ENCODE measurements at regions not wholly inside any gene's neighbourhood (a gene's known extent, or its start where the extent isn't known, plus 50 kb on each side); places are given as distances from the start of the nearest gene placed in this dataset.

DNA sequence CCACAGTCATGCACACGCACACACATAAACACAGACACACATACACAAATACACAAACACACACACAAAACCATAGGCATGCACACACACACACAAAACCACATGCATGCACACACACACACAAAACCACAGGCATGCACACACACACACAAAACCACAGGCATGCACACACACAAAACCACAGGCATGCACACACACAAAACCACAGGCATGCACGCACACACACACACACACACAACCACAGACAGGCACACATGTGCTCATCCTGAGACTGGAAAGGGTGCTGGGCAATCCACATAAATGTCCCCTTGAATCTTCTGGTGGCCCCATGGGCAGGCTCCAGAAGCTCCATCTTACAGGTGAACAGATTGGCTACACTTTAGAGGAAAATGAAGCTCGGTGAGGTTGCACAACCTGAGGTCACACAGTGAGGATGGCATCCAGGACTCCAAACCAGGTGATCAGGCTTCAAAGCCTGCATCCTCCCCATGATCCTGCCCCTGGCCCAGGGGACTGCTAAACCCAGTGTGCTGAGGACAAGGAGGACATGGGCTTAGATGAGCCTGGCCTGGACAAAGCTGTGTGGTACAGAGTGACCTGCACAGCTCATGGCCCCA, 144.8 kb downstream of the GADD45G start:
- no peak for DNase-seq

DNA sequence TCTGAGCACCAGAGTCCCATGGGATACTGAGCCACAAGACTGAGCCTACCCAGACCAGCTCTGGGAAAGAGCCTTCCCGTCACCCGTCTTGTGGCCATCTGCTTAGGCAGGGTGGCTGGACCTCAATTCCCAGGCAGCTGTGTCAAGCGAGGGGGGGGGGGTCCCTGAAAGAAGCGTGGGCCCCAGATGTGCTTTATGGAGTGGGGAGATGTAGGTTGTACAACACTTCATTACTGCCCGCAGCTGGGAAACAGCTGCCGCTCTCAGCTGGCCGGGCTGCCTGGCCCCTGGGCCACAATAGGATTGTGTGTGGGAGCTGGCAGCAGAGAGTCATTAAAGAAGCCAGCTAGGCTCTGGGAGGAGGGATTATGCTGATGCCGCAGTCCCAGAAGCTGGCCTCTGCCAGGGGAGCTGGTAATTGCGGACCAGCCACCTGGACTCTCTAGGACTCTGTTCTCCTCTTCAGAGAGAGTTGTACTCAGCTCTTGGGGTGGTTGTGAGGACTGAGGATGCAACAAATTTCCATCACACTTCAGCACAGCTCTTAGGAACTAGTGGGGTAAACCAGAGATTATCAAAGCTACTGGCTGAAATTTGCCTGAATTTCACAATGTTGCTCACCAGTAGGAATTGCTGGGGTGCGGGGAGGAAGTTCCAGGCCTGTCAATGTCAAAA, 145.4 kb downstream of the GADD45G start:
- no peak for DNase-seq

DNA sequence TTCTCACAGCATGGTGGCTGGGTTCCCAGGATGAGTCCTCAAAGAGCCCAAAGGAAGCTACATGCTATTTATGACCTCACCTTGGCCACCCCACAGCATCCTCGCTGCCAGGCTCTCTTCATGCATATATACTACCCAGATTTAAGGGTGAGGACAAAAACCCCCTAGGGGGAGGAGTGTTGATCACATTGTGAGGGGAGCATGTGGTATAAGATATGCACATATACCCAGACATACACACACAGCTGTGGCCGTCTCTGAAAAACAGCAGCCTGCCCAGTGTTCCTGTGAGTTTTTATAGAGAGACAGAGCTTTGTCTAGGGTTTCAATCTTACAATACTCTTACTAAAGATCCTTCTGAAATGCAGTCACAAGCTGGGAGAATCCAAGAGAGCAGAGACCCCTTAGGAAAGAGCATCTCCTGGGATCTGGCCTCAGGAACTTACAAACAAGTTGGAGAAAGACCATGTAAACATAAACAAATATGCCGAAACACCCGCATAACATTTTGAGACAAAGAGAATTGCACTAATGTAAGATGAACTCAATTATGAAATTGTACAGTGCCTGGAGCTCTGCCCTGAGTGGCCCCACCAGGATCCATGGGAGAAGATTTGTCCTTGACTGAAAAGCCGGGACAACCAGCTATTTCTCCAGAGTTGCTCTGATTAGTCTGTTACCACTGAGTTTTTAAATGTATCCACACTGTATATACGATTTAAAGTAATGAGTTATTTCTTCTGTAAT, 146.4 kb downstream of the GADD45G start:
- no peak for DNase-seq

GRCh38 chr9:89752154-89752553, 147.3 kb downstream of the GADD45G start:
- no peak for DNase-seq

DNA sequence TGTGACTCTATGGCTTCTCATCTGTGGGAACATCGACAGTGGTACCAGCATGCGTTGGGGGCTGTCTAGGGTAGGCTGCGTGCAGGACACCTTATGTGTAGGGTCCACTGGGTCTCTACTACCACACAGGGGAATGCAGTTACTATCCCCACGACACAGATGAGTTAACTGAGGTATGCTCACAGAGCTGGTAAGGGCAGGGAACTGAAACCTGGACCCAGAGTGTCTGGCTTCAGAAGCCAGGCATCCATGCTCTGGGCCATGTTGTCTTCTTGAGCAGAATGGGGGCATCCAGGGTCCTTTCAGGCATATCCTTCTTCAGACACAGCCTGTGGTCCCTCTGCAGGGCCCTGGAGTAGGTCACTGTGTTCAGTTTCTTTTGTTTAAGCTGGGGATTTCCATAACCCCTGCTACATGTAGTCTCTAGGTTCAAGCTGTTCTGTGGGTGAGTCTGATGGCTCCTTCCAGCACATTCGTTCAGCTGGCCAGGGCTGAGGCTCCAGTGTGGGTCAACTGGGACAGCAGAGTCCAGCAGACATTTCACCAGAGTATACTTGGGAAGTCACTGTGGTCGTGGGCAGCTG, 148.8 kb downstream of the GADD45G start:
- no peak for DNase-seq

DNA sequence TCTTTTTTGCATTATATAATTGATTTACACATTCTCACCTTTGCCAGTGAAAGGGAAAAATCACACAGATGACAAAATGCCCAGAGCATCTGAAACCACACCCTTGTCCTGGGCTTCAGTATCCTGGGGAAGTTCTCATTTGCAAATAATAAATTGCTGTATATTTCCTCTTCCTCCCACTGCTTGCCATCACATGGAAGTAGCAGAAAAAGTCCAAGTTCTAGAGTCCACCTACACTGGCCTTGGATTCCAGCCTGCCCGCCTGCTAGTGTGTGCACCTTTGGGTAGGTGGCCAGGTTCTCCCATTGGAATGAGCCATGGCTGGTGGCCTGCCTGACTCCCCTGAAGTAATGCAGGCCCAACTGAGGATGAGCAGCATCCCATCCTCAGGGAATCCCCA, 149.4 kb downstream of the GADD45G start:
- no peak for DNase-seq

DNA sequence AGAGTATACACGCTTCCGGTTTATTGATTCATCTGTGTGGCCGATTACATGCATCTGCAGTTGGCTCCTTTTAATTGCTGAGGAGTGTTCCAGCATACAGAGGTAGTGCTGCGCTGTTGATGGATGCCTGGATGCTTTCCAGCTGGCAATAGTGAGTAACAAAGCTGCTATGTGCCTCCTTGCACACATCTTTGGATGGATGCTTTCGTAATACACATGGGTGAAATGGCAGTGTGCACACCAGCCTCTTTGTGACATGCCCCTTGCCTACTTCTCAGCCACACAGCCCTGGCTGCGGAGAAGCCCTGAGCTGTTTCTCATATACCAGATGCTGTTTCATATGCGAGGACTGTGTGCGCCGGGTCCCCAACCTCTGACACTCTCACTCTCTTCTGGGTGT, 151.0 kb downstream of the GADD45G start:
- DNase-seq = no peak

DNA sequence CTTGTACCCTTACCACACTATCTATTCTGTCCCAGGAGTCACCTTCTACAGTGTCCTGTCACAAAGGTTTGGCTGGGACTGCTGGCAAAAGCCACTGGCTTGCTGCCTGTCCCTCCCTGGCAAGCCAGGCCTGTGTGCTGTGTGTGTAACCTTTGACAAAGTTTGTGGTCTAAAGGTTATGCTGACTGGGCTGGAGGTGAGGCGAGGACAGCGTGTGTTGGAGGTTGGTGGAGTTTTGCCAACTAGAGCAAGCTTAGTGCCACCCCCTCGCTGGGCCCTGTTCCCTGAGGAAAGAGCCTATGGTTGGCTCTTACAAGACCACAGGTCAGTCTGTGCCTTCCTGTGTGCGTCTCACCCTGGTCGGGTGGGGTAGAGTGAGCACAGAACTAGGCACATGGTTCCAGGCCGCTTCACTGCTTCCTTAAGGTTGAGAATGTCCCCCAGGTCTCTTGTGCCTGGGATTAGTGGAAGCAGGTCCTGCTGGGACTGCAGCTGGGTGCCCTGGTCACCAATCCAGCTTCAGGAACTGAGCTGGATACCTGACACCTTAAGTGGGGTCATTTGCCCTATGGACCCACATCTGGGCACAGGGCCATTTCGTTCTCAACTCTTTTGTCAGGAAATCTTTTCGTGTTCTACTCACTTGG, 152.2 kb downstream of the GADD45G start:
- no peak for DNase-seq

DNA sequence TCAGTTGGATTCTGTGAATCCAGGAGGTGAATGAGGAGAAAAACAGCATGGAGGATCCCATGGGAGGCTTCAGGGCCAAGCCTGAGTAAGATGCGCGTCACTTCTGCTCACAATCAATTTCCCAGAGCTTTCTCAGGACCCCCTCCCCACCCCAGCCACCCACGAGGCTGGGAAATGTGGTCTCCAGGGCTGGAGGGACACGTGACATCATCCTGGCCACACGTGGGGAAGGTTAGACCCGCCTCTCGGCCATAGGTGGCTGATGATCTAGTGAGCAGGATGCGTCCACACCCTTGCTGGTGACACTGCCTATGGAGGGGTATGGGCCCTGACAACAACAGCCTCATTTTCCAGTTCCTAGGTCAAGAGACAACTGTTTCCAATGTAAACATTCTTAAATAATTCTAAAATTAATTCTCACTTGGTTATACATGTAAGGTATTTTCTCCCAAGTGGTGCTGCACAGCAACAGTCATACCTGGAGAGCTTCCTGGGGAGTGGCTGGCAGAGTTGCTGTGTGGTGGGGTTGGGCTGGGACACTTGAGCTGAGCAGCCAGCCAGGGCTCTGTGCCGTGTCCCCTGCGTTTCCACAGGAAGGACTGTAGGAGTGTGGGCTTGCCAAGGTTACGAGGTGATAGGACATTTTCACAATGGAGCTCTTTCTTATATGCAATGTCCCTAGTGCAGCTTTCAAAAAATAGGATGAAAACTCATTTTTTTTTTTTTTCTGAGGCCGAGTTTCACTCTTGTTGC, 153.1 kb downstream of the GADD45G start:
- DNase-seq = no peak

DNA sequence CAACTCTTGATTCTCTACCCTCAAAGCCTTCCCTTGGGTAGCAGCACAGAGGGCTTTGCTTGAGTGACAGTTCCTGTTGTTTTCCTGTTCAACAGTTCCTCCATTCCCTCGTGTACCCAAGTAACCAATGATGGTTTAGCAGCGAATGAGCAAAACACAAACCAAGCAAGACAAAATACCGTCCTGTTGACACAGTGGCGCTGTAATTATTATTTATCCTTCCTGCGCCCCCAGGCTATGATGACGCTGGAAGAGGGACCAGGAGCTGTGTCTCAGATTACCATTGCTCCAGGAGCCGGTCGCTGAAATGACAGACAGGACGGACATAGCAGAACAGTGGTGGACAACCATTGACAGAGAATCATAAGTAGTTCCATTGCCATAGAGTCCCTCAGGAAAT, 154.8 kb downstream of the GADD45G start:
- DNase-seq = no peak

- no peak for DNase-seq
Measured at GRCh38 chr9:89760123-89760522, 155.3 kb downstream of the GADD45G start.

DNA sequence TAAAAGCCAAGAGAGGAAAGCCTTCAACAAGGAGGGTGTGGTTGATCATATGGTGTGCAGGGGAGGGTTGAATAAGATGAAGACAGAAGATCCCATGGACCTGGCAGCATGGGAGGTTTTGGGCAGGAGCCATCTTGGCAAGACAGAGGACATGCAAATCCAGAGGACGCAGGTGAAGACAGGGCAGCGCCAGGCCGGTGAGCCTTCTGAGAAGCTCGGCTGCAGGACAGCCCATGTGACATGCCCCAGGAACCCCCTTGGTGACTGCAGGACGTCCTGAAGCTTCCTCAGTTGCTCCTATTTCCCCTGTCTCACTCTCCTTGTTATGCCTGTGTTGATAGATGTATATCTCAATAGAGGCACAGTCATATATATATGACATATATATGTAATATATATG, 159.4 kb downstream of the GADD45G start:
- DNase-seq = no peak

DNA sequence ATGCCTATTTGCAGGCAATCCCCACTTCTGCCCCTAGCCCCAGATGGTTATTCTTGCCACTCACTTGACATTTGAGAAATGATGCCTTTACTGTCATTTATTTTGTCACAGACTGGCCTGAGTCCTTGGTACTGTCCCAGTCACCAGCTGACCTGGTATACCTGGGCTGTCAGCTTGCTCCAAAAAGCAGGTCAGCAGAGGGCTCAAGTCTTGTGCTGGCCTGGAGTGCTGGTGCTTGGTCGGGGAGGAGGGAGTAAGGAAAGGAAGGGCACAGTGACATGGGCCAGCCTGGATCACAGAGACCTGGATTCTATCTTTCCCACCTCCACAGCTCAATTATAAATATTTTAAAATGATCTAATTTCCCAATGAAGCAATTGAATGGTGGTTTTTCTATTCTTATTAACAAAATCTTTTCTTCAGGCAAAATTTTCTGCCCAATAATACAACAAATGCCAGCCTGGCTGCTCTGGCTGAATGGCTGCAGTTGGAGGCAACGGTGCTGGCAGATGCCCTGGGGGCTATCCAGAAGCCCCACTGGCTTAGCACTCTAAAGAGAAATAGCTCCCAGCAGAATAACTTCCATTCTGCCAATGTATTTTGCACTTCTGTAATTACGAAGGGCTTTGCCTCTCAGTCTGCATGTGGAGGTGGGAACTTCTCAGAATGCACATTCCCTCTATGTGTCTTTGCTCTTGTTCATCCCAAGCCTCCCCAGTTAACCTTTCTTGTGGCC, 160.6 kb downstream of the GADD45G start:
- no peak for DNase-seq

- DNase-seq = no peak
Measured at GRCh38 chr9:89766991-89767390, 162.2 kb downstream of the GADD45G start.

DNA sequence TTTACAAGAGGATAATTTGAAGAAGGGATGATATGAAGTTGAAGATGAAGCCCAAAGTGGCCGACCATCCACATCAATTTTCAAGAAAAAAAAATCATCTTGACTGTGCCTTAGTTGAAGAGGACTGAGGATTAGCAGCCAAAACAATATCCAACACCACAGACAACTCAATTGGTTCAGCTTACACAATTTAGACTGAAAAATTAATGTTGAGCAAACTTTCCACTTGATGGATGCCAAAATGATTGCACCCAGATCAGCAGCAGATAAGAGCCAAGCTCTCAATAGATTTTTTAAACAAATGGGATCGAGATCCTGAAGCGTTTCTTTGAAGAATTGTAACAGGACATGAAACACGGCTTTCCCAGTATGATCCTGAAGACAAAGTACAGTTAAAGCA, 163.2 kb downstream of the GADD45G start:
- DNase-seq = no peak

- DNase-seq = no peak
Measured at GRCh38 chr9:89768650-89769071, 163.8 kb downstream of the GADD45G start.

DNA sequence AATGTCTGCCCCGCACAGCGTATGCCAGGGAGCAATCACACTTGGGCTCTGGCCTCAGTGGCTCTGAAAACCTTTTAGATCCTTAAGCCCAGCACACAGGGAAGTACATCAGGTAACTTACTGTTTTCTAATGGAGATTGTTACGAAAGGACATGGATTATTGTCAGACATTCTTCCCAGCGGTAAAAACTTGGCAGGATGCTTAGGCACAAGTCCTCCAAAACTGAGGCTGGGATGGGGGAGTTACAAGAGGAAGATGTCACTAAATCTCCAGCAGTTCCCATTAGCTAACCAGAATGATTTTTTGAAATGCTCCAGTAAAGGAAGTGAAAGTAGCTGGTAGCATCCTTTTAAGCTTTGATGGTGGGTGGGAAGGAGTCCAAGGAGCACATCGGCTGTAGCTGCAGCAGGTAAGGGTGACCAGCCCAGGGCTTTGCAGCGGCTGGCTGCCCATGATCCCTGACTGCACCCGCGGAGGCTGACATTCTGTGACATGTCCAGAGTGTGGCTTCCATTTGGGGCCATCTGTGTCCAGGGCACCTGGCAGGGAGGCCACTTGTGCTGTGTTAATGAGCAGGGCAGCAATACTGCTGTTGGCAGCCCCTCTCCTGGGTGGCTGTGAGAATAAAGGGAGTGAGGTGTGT, 165.8 kb downstream of the GADD45G start:
- DNase-seq = no peak

DNA sequence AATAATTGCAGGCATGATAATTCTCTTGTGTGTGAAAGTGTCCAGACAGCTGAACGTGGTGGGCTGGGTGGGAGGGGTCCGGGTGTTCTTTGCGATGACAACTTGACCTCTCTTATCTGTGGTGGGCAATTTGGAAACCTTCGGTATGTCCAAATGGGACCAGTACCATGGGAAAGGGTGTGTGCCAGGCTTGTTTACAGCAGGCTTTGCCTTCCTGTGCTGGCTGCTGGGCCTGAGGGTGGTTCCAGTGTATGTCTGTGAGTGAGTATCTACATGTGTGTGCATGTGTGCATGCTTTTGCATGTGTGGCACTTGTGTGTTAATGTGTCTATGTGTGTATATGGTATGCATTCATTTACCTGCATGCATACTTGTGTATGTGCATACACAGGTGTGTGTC, 166.4 kb downstream of the GADD45G start:
- DNase-seq = no peak

GRCh38 chr9:89773170-89773569, 168.4 kb downstream of the GADD45G start:
- DNase-seq = no peak

- DNase-seq = no peak
Measured at GRCh38 chr9:89774858-89775370, 170.1 kb downstream of the GADD45G start.

DNA sequence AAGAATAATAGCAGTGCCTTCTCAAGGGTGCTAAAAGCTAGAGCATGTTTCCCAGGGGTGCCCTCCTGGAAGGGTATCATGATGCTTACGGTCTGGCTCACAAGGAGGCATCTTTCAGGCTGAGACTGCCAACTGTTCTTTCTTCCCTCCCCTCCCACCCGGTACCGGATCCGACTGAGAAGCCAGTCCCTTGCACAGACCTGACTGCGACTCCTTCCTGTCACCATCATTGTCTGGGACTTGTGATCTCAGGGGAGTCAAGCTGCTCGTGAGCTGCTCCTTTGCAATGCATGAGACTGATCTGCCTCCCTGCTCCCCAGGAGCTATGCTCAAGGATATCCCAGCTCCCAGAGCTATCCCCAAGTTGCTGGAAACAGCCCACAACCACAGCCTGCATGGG, 170.8 kb downstream of the GADD45G start:
- DNase-seq = no peak
